GM18519 (cell line): ENCODE measurements at regions not wholly inside any gene's neighbourhood (a gene's known extent, or its start where the extent isn't known, plus 50 kb on each side); places are given as distances from the start of the nearest gene placed in this dataset.
"Not testable (repeated sequence)": the region's sequence is repeated elsewhere in the genome, so short reads cannot be mapped to it uniquely, and the experiment has no call there.

Source experiments
- ATAC-seq: cut with Tn5 transposase; IDR thresholded peaks from one replicate; pipeline ENCODE4 v1.9.1; 2021; ENCODE audit warnings: mild to moderate bottlenecking, moderate library complexity; ENCODE audit not compliant: unreplicated experiment, low FRiP score

DNA sequence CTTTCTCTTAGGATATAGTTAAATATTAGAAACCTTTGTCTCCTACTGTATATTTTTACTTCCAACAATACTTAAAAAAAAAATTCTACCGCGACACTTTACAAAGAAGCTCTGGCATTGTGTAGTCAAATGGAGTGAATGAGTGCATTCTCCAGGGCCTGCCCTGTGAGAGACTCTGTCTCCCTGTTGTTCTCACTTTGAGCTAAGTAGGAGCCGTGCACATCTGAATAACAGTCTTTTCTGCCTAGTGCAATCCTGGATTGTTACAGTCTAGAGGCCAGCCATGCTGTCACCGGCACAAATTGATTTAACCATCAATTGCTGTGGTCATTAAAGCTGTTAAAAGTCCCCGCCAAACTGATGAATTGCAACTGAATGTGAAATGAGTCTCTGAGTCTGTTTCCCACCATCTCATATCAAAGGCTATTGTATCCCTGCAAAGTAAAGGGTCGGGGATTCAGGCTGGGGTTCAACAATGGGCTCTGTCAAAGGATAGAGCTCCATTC is 156.0 kb downstream of the RFPL4B start:
- ATAC-seq: no peak

DNA sequence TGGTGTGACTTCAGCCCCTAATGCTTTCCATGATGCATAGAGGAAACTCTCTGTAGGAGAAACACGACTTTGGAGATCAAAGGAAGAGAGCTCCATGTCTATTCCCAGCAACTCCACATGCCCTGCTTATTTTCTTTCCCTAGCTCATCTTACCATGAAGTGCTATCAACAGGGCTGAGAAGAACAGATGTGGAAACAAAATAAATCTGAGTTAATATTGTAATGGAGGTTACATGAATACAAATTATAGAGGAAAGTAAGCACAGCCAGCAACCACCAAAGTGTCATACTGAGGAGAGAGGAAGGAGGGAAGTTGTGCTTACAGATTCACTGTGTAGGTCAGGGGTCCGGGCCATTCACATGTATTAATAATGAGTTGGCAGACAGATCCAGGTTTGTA is 157.5 kb downstream of the RFPL4B start:
- ATAC-seq: no peak

GRCh38 chr6:112511441-112511840 is 164.3 kb downstream of the RFPL4B start:
- ATAC-seq: no peak

GRCh38 chr6:112513175-112513574 is 166.0 kb downstream of the RFPL4B start:
- no peak for ATAC-seq

GRCh38 chr6:112522587-112522986 is 175.5 kb downstream of the RFPL4B start:
- ATAC-seq: no peak

- no peak for ATAC-seq
Observed at GRCh38 chr6:112524071-112524470, 176.9 kb downstream of the RFPL4B start.

DNA sequence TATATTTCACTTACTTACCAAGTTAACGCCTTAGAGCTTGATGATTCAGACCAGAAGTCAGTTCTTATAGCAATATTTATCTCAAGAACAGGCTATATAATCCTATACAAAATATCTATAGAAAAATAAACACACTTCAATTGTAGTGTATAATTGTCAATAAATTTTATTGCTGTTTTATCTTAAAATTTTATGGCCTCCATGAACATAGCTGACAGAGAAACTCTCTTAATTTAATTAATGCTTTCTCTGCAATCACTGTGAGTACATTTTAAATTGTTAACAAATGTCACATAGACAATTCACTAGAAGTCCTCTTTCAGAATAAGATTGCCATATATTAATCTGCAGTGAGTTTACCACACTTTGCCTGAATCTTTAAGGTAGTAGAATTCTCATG is 178.6 kb downstream of the RFPL4B start:
- ATAC-seq: no peak

DNA sequence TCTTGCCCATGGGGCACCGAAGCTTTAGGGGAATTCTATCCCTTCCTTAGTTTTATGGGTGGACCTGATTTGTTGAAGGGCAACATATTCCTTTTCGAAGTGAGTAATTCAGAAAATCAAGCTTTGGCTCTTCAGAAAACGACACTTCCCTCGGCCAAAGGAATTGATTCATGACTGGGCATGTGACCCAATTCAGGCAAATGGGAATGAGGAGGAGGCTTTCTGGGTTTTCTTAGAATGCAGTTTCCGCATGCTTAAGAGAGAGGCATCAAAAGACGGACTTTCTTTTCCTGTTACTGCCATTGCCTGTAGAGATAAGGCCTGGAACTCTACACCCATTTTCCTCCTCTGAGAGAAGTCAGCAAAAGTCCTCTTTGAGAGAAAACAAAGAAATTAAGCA is 179.5 kb downstream of the RFPL4B start:
- ATAC-seq: no peak

DNA sequence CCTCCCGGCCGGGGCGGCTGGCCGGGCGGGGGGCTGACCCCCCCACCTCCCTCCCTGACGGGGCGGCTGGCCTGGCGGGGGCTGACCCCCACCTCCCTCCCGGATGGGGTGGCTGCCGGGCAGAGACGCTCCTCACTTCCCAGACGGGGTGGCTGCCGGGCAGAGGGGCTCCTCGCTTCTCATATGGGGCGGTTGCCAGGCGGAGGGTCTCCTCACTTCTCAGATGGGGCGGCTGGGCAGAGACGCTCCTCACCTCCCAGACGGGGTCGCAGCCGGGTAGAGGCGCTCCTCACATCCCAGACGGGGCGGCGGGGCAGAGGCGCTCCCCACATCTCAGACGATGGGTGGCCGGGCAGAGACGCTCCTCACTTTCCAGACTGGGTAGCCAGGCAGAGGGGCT is 181.2 kb downstream of the RFPL4B start:
- not testable (repeated sequence) for ATAC-seq

DNA sequence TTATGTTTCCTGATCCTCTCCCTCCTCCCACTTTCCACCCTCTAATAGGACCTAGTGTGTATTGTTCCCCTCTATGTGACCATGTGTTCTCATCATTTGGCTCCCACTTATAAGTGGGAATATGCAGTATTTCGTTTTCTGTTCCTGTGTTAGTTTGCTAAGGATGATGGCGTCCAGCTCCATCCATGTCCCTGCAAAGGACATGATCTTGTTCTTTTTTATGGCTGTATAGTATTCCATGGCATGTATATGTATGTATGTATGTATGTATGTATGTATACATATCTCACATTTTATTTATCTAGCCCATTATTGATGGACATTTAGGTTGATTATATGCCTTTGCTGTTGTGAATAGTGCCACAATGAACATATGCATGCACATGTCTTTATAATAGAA is 188.7 kb downstream of the RFPL4B start:
- ATAC-seq: no peak

GRCh38 chr6:112539355-112539754 is 192.2 kb downstream of the RFPL4B start:
- no peak for ATAC-seq

GRCh38 chr6:112541847-112542246 is 194.7 kb downstream of the RFPL4B start:
- not testable (repeated sequence) for ATAC-seq

- not testable (repeated sequence) for ATAC-seq
Observed at GRCh38 chr6:112547321-112548085, 200.4 kb downstream of the RFPL4B start.

DNA sequence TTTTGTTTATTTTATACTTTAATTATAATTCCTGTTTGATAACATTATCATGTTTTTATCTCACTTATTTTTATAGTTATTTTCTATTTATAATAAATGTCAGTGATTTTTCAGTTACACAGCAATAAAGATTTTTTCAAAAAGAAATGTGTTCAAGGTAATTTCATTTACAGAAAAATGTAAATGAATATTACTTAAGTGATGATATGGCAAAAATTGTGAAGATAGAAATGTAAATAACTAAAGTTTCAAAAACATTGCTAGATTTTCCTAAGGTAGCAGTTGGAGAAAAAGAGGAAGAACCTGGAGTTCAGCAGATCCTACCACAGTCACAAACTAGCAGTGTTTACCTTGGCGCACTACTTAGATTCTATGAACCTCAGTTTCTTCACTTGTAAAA is 202.6 kb downstream of the RFPL4B start:
- no peak for ATAC-seq

DNA sequence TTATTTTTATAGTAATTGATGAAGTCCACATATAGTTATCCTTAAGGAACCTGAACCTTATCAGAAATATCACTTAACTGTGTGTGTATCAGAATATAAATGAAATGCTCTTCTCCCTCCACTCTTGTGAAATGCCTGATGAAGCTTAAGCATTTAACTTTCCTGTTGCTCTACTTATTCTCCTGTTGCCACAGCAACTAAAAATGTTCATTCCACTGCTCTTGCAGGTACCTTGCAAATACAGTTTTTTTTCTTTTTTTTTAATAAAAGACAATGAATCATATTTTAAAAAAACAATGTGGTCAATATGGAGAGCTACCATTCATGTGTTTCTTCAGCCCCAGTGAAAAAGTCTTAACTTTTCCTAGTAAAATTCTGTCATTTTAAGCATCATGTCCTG is 210.3 kb downstream of the RFPL4B start:
- no peak for ATAC-seq

DNA sequence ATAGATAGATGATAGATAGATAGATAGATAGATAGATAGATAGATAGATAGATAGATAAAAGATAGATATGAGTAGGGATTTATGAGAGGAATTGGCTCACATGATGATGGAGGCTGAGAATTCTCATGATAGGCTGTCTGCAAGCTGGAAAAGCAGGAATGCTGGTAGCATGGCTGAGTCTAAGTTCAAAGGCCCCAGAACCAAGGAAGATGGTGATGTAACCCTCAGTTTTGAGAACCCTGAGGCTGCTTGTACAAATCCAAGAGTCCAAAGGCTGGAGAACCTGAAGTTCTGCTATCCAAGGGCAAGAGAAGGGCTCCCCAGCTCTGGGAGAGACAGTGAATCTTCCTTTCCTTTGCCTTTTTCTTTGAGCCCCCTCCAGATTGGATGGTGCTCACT is 210.8 kb downstream of the RFPL4B start:
- ATAC-seq: no peak

DNA sequence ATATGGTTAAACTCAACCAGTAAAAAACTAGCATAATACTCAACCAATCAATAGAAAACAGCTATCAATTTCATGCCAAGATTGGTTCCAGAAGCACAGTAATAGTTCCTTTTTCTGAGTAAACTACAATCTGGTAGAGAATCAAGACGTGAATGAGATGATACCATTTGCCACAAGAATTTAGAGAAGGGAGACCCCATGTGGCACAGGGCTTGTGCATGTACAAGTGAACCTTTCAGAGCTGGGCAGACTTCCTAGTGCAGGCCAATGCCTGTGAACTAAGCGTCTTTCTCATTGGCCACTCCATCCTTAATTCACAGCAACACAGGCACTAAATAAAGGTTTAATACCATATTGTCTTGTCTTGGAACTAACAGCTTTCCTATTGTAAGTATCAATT is 213.5 kb downstream of the RFPL4B start:
- no peak for ATAC-seq

- ATAC-seq: no peak
Observed at GRCh38 chr6:112562301-112563231, 215.4 kb downstream of the RFPL4B start.

- ATAC-seq: no peak
Observed at GRCh38 chr6:112563368-112563767, 216.2 kb downstream of the RFPL4B start.

DNA sequence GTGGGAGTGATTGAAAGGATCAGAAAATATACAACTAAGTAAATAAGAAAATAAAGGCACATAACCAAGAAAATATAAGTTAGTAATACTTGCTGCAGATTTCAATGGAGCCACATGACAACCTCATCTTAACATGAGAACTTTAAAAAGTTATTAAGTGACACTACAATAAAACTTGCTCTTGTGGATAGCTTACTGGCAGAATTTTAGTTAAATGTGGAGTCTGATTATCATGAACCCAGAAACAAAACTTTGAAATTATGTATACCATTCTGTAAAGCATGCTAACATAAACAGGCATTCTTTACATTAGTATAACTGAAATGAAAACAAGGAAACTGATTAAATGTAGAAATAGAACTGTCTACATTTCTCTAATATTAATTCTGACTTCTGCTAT is 220.9 kb downstream of the RFPL4B start:
- ATAC-seq: no peak

DNA sequence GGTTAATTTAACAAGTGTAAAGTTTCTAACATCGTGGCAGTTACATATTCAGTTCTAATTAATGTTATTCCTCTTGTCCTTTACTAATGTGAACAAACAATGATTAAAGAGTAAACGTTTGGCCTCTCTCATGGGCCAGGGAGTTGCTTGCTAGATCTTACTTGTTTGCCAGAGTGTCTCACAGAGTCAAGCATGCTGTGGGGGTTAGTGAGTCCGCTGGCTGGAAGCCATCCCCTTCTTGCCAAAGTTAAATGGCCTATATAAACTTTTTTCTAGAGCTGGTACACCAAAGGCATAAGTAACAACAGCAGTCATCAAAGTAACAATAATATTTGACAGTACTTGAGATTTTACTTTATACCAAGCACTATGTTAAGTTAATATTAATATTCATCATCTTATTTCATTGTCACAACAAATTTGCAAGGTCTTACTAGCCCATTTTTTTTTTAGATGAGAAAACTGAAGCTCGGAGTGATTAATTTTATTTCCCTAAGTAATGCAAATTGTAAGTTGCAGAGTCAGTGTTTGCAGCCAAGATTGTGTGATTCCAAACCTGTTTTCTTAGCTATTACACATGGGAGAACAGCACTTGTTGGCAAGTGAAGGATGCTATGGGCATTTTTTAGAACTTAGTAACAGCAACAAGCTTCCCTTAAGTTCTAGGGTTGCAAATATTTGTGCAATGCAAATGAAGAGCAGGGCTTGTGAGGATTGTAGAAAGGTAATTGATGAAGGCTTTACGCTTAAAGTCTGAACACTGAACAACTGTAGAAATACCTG is 224.5 kb downstream of the RFPL4B start:
- ATAC-seq: no peak
